ENCODE measurements at regions not wholly inside any gene's neighbourhood (a gene's known extent, or its start where the extent isn't known, plus 50 kb on each side); places are given as distances from the start of the nearest gene placed in this dataset.

GRCh38 chr16:79347277-79347676 is 253.3 kb downstream of the MAF start:
- TF ChIP-seq CTCF (IDR thresholded peaks at IDR 0.05) (no peak), POLR2A (IDR thresholded peaks at IDR 0.05) (no peak)

Measured in esophagus squamous epithelium (tissue), 4 donors.